Brain microvascular endothelial cell (primary cell): ENCODE measurements at regions not wholly inside any gene's neighbourhood (a gene's known extent, or its start where the extent isn't known, plus 50 kb on each side); places are given as distances from the start of the nearest gene placed in this dataset.
"Not testable (repeated sequence)": the region's sequence is repeated elsewhere in the genome, so short reads cannot be mapped to it uniquely, and the experiment has no call there.

Source experiments
- DNase-seq: peaks from one replicate; pipeline ENCODE4 v3.0.0-alpha.2; 2020
- H3K27ac ChIP-seq: fragments of 250-450 bp; sonication (Bioruptor Pico); 2 replicates; pipeline ENCODE4 v1.5.1; 2020; ENCODE audit warnings: mild to moderate bottlenecking, moderate library complexity
- H3K27me3 ChIP-seq: fragments of 250-450 bp; sonication (Bioruptor Pico); replicated peaks from 2 replicates; pipeline ENCODE4 v1.5.1; 2020; ENCODE audit warnings: mild to moderate bottlenecking
- H3K36me3 ChIP-seq: fragments of 250-450 bp; sonication (Bioruptor Pico); replicated peaks from 2 replicates; pipeline ENCODE4 v1.5.1; 2020; ENCODE audit warnings: mild to moderate bottlenecking
- H3K4me3 ChIP-seq: 2 replicates; pipeline ENCODE4 v1.5.1; 2011; ENCODE audit warnings: low read depth, mild to moderate bottlenecking, control low read depth, low read length, moderate library complexity
- CTCF ChIP-seq: IDR thresholded peaks from 2 replicates; pipeline ENCODE4 v1.5.1; 2011; ENCODE audit warnings: low read depth, mild to moderate bottlenecking, moderate library complexity, low read length, control low read depth, inconsistent platforms; ENCODE audit errors: missing control alignments
- in situ Hi-C: cut with HindIII; loops from 2 replicates; pipeline ENCODE4 v1.10.0; 2017; ENCODE audit warnings: low sequenced_read_pairs, low pct_ligation_motif_present

- DNase-seq: no peak
- H3K27me3 ChIP-seq: no peaks in the 10 kb centered on the region
- H3K4me3 ChIP-seq: no peak overlapping the region
- TF ChIP-seq CTCF: no peak
- in situ Hi-C loops: no loop called here
- H3K27ac ChIP-seq: no peak overlapping the region
- H3K36me3 ChIP-seq: no peaks in the 10 kb centered on the region
Observed at GRCh38 chr6:115602466-115602865, 458.2 kb downstream of the FRK start.

- Histone ChIP-seq H3K27ac (no peak overlapping the region), H3K27me3 (no peaks in the 10 kb centered on the region), H3K36me3 (no peaks in the 10 kb centered on the region), H3K4me3 (no peak overlapping the region)
- DNase-seq: no peak
- in situ Hi-C loops: no loop called here
- no peak for TF ChIP-seq CTCF
Observed at GRCh38 chr6:115601509-115601908, 459.2 kb downstream of the FRK start.

- Histone ChIP-seq H3K27ac (no peak overlapping the region), H3K36me3 (no peaks in the 10 kb centered on the region), H3K27me3 (no peaks in the 10 kb centered on the region), H3K4me3 (no peak overlapping the region)
- no peak for DNase-seq
- no peak for TF ChIP-seq CTCF
- in situ Hi-C loops: no loop called here
Observed at GRCh38 chr6:115601064-115601463, 459.6 kb downstream of the FRK start.

- no peak overlapping the region for H3K4me3 ChIP-seq
- H3K36me3 ChIP-seq: no peaks in the 10 kb centered on the region
- TF ChIP-seq CTCF: no peak
- H3K27me3 ChIP-seq: no peaks in the 10 kb centered on the region
- in situ Hi-C loops: no loop called here
- no peak for DNase-seq
- H3K27ac ChIP-seq: no peak overlapping the region
Observed at GRCh38 chr6:115594891-115595290, 465.8 kb downstream of the FRK start.

DNA sequence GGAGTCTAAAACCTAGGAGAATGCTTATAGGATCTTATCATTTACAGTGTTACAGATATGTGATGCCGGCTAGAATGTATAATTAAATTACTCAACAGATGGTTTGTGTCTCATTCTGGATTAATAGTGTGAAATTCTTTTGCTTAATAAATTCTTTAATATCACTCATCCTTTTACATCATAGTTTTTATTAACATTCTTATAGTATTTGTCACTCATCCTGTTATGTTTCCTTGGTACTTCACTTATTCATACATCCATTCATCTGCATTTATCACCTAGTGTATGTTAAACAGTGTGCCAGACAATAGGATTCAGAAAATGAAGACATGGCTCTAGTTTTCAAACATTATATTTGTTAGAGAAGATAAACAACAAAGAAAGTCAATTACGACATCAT lies 468.7 kb downstream of the FRK start:
- H3K27ac ChIP-seq: no peak overlapping the region
- TF ChIP-seq CTCF: no peak
- no peak for DNase-seq
- H3K27me3 ChIP-seq: no peaks in the 10 kb centered on the region
- in situ Hi-C loops: no loop called here
- H3K4me3 ChIP-seq: no peak overlapping the region
- no peaks in the 10 kb centered on the region for H3K36me3 ChIP-seq

DNA sequence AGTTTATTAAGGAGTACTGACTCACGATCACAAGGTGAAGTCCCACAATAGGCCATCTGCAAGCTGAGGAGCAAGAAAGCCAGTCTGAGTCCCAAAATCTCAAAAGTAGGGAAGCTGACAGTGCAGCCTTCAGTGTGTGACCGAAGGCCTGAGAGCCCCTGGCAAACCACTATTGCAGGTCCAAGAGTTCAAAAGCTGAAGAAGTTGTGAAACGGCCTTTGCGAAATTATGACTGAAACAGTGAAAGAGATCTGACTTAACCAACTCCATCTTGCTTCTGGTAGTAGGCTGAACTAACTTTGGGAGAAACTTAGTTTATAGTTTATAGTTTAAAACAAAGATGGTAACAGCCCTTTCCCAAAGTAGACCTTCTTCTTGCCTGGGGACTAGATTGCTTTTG lies 471.6 kb downstream of the FRK start:
- H3K27me3 ChIP-seq, H3K36me3 ChIP-seq, DNase-seq, H3K4me3 ChIP-seq, in situ Hi-C loops, H3K27ac ChIP-seq: not testable (repeated sequence)
